H1 (cell line): ENCODE measurements at regions not wholly inside any gene's neighbourhood (a gene's known extent, or its start where the extent isn't known, plus 50 kb on each side); places are given as distances from the start of the nearest gene placed in this dataset.

Source experiments
- CTCF ChIA-PET: fragments of 300-600 bp; sonication (Branson Sonifier 250); formaldehyde crosslinking; loops from one replicate; lab custom pipeline; 2021; ENCODE audit not compliant: partially characterized antibody; lab: Charles Lee
- POLR2A ChIA-PET: fragments of 300-600 bp; sonication (Branson Sonifier 250); formaldehyde crosslinking; loops from one replicate; lab custom pipeline; 2021; ENCODE audit warnings: inconsistent platforms; ENCODE audit not compliant: partially characterized antibody; lab: Charles Lee
- DNase-seq, 2 experiments: peaks; one replicate each; pipeline versions ENCODE4 v3.0.0 to v3.0.0-alpha.2; 2010 to 2022; ENCODE audit warnings: low spot score in 2 of 2, low read depth in 1 of 2, mixed read lengths in 1 of 2
- FAIRE-seq: peaks from 2 replicates; lab custom pipeline; 2011; peaks lifted over from hg19 to GRCh38; lab: Jason Lieb, UNC
- H2AFZ ChIP-seq: 2 replicates; pipeline ENCODE4 v1.8.1; 2012; ENCODE audit warnings: low read length, inconsistent platforms
- H2AK5ac ChIP-seq: 2 replicates; pipeline ENCODE4 v1.6.1; 2013; ENCODE audit warnings: low read depth, low read length
- H2BK120ac ChIP-seq: replicated peaks from 2 replicates; pipeline ENCODE3; 2013; ENCODE audit warnings: low read depth, low read length, inconsistent platforms
- H2BK12ac ChIP-seq: 2 replicates; pipeline ENCODE4 v1.6.1; 2013; ENCODE audit warnings: low read depth, low read length
- H2BK15ac ChIP-seq: 2 replicates; pipeline ENCODE4 v1.6.1; 2013; ENCODE audit warnings: low read length
- H2BK20ac ChIP-seq: 2 replicates; pipeline ENCODE4 v1.6.1; 2013; ENCODE audit warnings: low read length
- H2BK5ac ChIP-seq: 2 replicates; pipeline ENCODE4 v1.6.1; 2013; ENCODE audit warnings: low read depth, low read length
- H3K14ac ChIP-seq: 2 replicates; pipeline ENCODE4 v1.6.1; 2013; ENCODE audit warnings: inconsistent platforms; ENCODE audit not compliant: insufficient read length
- H3K18ac ChIP-seq: 2 replicates; pipeline ENCODE4 v1.6.1; 2013; ENCODE audit warnings: low read length; ENCODE audit errors: extremely low read depth
- H3K23ac ChIP-seq: 2 replicates; pipeline ENCODE4 v1.6.1; 2013; ENCODE audit warnings: inconsistent platforms; ENCODE audit not compliant: insufficient read length
- H3K23me2 ChIP-seq: 2 replicates; pipeline ENCODE4 v1.6.1; 2013; ENCODE audit warnings: low read depth, low read length
- H3K27ac ChIP-seq: 2 replicates; pipeline ENCODE4 v1.6.1; 2011; ENCODE audit warnings: low read depth, low read length, inconsistent platforms
- H3K27me3 ChIP-seq, 4 experiments: replicated peaks in 1 of 4; 1 replicate in 1 of 4; 2 replicates in 3 of 4; pipeline versions ENCODE4 v1.6.1 to v1.8.1; 2011 to 2013; ENCODE audit warnings: low read length in 3 of 4, mild to moderate bottlenecking in 3 of 4, inconsistent platforms in 2 of 4, mixed read lengths in 2 of 4, moderate library complexity in 1 of 4; ENCODE audit not compliant: control insufficient read depth in 3 of 4, insufficient read depth in 3 of 4; ENCODE audit errors: extremely low read depth in 1 of 4
- H3K36me3 ChIP-seq, 4 experiments: 2 replicates each; pipeline versions ENCODE4 v1.6.1 to v1.8.1; 2011 to 2013; ENCODE audit warnings: mild to moderate bottlenecking in 4 of 4, low read length in 3 of 4, moderate library complexity in 2 of 4, control low read depth in 1 of 4, inconsistent platforms in 1 of 4; ENCODE audit not compliant: insufficient read depth in 4 of 4, control insufficient read depth in 2 of 4
- H3K4ac ChIP-seq: replicated peaks from 2 replicates; pipeline ENCODE3; 2013; ENCODE audit warnings: low read length, low read depth, mixed read lengths, inconsistent platforms; ENCODE audit not compliant: insufficient read length
- H3K4me1 ChIP-seq, 4 experiments: replicated peaks in 1 of 4; 1 replicate in 1 of 4; 2 replicates in 3 of 4; pipeline versions ENCODE4 v1.6.1 to v1.8.1; 2011 to 2013; ENCODE audit warnings: low read length in 3 of 4, inconsistent platforms in 2 of 4, mixed read lengths in 1 of 4; ENCODE audit not compliant: insufficient read depth in 4 of 4, control insufficient read depth in 3 of 4
- H3K4me2 ChIP-seq, 2 experiments: 2 replicates each; pipeline versions ENCODE4 v1.6.1 to v1.8.1; 2011 to 2013; ENCODE audit warnings: low read depth in 2 of 2, low read length in 2 of 2, control low read depth in 1 of 2, inconsistent platforms in 1 of 2, mild to moderate bottlenecking in 1 of 2; ENCODE audit not compliant: insufficient read depth in 1 of 2
- H3K4me3 ChIP-seq, 4 experiments: fragments of 200-600, 300-600 bp in 1 of 4; sonication (generic), shearing (Covaris generic), sonication (Bioruptor Twin) in 1 of 4; 2 replicates each; pipeline versions ENCODE4 v1.5.1 to v1.8.1; 2011 to 2016; ENCODE audit warnings: low read length in 4 of 4, low read depth in 3 of 4, control low read depth in 2 of 4, inconsistent platforms in 2 of 4, mild to moderate bottlenecking in 2 of 4, mixed read lengths in 1 of 4, moderate library complexity in 1 of 4; ENCODE audit not compliant: insufficient read depth in 2 of 4; ENCODE audit errors: extremely low read depth in 1 of 4
- H3K56ac ChIP-seq: replicated peaks from 2 replicates; pipeline ENCODE3; 2013; ENCODE audit warnings: low read depth, mild to moderate bottlenecking, mixed read lengths, low read length, inconsistent platforms; ENCODE audit not compliant: insufficient read length
- H3K79me1 ChIP-seq: 2 replicates; pipeline ENCODE4 v1.6.1; 2013; ENCODE audit warnings: low read depth, low read length, control low read depth
- H3K79me2 ChIP-seq, 2 experiments: 2 replicates each; pipeline versions ENCODE4 v1.6.1 to v1.8.1; 2012 to 2013; ENCODE audit warnings: low read length in 2 of 2, mild to moderate bottlenecking in 2 of 2, inconsistent platforms in 1 of 2; ENCODE audit not compliant: insufficient read depth in 2 of 2, control insufficient read depth in 1 of 2
- H3K9ac ChIP-seq, 4 experiments: replicated peaks in 1 of 4; 1 replicate in 1 of 4; 2 replicates in 3 of 4; pipeline versions ENCODE4 v1.6.1 to v1.8.1; 2011 to 2013; ENCODE audit warnings: low read depth in 3 of 4, low read length in 3 of 4, control low read depth in 2 of 4, mild to moderate bottlenecking in 2 of 4, moderate library complexity in 2 of 4, inconsistent platforms in 1 of 4; ENCODE audit errors: extremely low read depth in 1 of 4
- H3K9me3 ChIP-seq, 2 experiments: 2 replicates each; pipeline versions ENCODE4 v1.6.1 to v1.8.1; 2012 to 2013; ENCODE audit warnings: mild to moderate bottlenecking in 2 of 2, moderate library complexity in 2 of 2, control low read depth in 1 of 2, inconsistent platforms in 1 of 2, low read depth in 1 of 2, low read length in 1 of 2, mixed read lengths in 1 of 2; ENCODE audit not compliant: insufficient read depth in 2 of 2
- H4K20me1 ChIP-seq, 2 experiments: replicated peaks in 1 of 2; 2 replicates each; pipeline versions ENCODE3 to v1.8.1; 2011 to 2013; ENCODE audit warnings: inconsistent platforms in 2 of 2, low read length in 2 of 2, mild to moderate bottlenecking in 1 of 2; ENCODE audit not compliant: insufficient read depth in 2 of 2, control insufficient read depth in 1 of 2
- H4K5ac ChIP-seq: 2 replicates; pipeline ENCODE4 v1.6.1; 2013; ENCODE audit warnings: low read length, low read depth, mixed read lengths, inconsistent platforms; ENCODE audit not compliant: insufficient read length
- H4K8ac ChIP-seq: 2 replicates; pipeline ENCODE4 v1.8.0; 2013; ENCODE audit warnings: mild to moderate bottlenecking, moderate library complexity, low read length, inconsistent platforms; ENCODE audit not compliant: insufficient read depth; ENCODE audit errors: extremely low read depth
- H4K91ac ChIP-seq: replicated peaks from 2 replicates; pipeline ENCODE3; 2013; ENCODE audit warnings: low read length, mixed read lengths, inconsistent platforms; ENCODE audit not compliant: insufficient read length
- ATF2 ChIP-seq: IDR thresholded peaks from 2 replicates; pipeline ENCODE4 v1.6.1; 2012; ENCODE audit warnings: low read length, inconsistent platforms
- ATF3 ChIP-seq: IDR thresholded peaks from 2 replicates; pipeline ENCODE4 v1.6.1; 2011; ENCODE audit warnings: low read depth, mild to moderate bottlenecking, low read length; ENCODE audit not compliant: insufficient read depth
- CTCF ChIP-seq, 3 experiments: IDR thresholded peaks; 1 replicate in 2 of 3; 2 replicates in 1 of 3; pipeline versions ENCODE4 v1.5.1 to v1.6.1; 2011; ENCODE audit warnings: low read length in 3 of 3, mild to moderate bottlenecking in 3 of 3, inconsistent platforms in 2 of 3, low read depth in 1 of 3, moderate library complexity in 1 of 3; ENCODE audit not compliant: insufficient read depth in 1 of 3; ENCODE audit errors: control extremely low read depth in 1 of 3
- JUND ChIP-seq: IDR thresholded peaks from 2 replicates; pipeline ENCODE4 v1.6.1; 2011; ENCODE audit warnings: mild to moderate bottlenecking, improper control_type of control experiment, low read length
- POU5F1 ChIP-seq: IDR thresholded peaks from 2 replicates; pipeline ENCODE4 v1.6.1; 2011; ENCODE audit warnings: low read depth, mild to moderate bottlenecking, low read length, moderate library complexity
- SAP30 ChIP-seq: fragments of 300-600 bp; sonication (generic); IDR thresholded peaks from 2 replicates; pipeline ENCODE4 v1.7.1; 2012; ENCODE audit warnings: low read length, moderate library complexity, mild to moderate bottlenecking, inconsistent platforms; ENCODE audit not compliant: insufficient read depth, insufficient replicate concordance
- TAF7 ChIP-seq: optimal IDR thresholded peaks from 2 replicates; pipeline ENCODE3; 2011; ENCODE audit warnings: low read depth, mild to moderate bottlenecking, inconsistent platforms, low read length, moderate library complexity, borderline replicate concordance
- TCF12 ChIP-seq: IDR thresholded peaks from 2 replicates; pipeline ENCODE4 v1.6.1; 2011; ENCODE audit warnings: low read depth, mild to moderate bottlenecking, low read length
- WGBS, 2 experiments: shearing (Covaris generic) in 1 of 2; methylation state at CpG; one replicate each; pipeline versions ENCODE4 v1.1.6 to v1.1.7; 2013 to 2015; ENCODE audit warnings: low lambda C conversion rate in 2 of 2, mixed read lengths in 2 of 2, inconsistent platforms in 1 of 2, low coverage in 1 of 2, missing lambda C conversion rate in 1 of 2; ENCODE audit not compliant: insufficient replicate concordance in 2 of 2, insufficient coverage in 1 of 2, insufficient read length in 1 of 2; ENCODE audit errors: extremely low coverage in 1 of 2, missing lambda C conversion rate in 1 of 2; 5-methylcytosine and 5-hydroxymethylcytosine counted together

- no peak for TF ChIP-seq POU5F1
Observed at GRCh38 chr3:80470433-80470832, 702.6 kb upstream of the ROBO1 start (continued).

GRCh38 chr3:80465746-80466145 lies 697.9 kb upstream of the ROBO1 start:
- Histone ChIP-seq H3K4me3 (no peak overlapping the region), H3K36me3 (no peaks in the 10 kb centered on the region), H2AK5ac (no peak overlapping the region), H3K79me2 (no peaks in the 10 kb centered on the region), H3K23me2 (no peaks in the 10 kb centered on the region), H3K79me1 (no peaks in the 10 kb centered on the region), H3K4me1 (no peaks in the 10 kb centered on the region), H2BK20ac (no peak overlapping the region), H4K5ac (no peak overlapping the region), H4K20me1 (no peaks in the 10 kb centered on the region), H3K56ac (no peak overlapping the region), H3K9me3 (no peaks in the 10 kb centered on the region; a peak in 1 of 4 replicates), H3K9ac (no peak overlapping the region), H3K27me3 (no peaks in the 10 kb centered on the region), H3K18ac (no peak overlapping the region), H2BK15ac (no peak overlapping the region), H2BK12ac (no peak overlapping the region), H2BK120ac (no peak overlapping the region), H3K23ac (no peak overlapping the region), H4K8ac (no peak overlapping the region), H3K27ac (no peak overlapping the region), H3K4me2 (no peak overlapping the region), H3K14ac (no peak overlapping the region), H2AFZ (no peak overlapping the region), H4K91ac (no peak overlapping the region), H2BK5ac (no peak overlapping the region), H3K4ac (no peak overlapping the region)
- 100% methylated on average over 1 of the region's 1 CpG; no CpG with 5 or more reads in 1 of the 2 experiments for WGBS, 2 experiments
- ChIA-PET CTCF (interaction anchor here (1.1 kb wide), 1 partner anchor 60 kb away, joined by 4 read pairs; no protein-coding TSS in a partner anchor), POLR2A (no interaction called here)
- DNase-seq (no peak), FAIRE-seq (no peak)
- TF ChIP-seq TAF7 (no peak), JUND (no peak), SAP30 (no peak), ATF2 (no peak), TCF12 (no peak), CTCF (IDR thresholded peaks at IDR 0.05; ENCODE audit: control extremely low read depth in 1 of 3, insufficient read depth in 1 of 3, low read depth in 1 of 3, low read length in 3 of 3) (no peak), ATF3 (no peak)
